ENCODE measurements at regions not wholly inside any gene's neighbourhood (a gene's known extent, or its start where the extent isn't known, plus 50 kb on each side); places are given as distances from the start of the nearest gene placed in this dataset.

- no peak for TF ChIP-seq CTCF (IDR thresholded peaks at IDR 0.05; ENCODE audit: insufficient read depth, low read depth, low read length)
- TF ChIP-seq EZH2 (IDR thresholded peaks at IDR 0.05; ENCODE audit: insufficient read depth, low read length), result no peak
Measured at GRCh38 chr2:207432453-207432852, 97.3 kb upstream of the CREB1 start.
